ENCODE measurements at regions not wholly inside any gene's neighbourhood (a gene's known extent, or its start where the extent isn't known, plus 50 kb on each side); places are given as distances from the start of the nearest gene placed in this dataset.

- no peak for DNase-seq
These were observed 1229.2 kb downstream of the ADGRL3 start for GRCh38 chr4:62429297-62429696.

DNA sequence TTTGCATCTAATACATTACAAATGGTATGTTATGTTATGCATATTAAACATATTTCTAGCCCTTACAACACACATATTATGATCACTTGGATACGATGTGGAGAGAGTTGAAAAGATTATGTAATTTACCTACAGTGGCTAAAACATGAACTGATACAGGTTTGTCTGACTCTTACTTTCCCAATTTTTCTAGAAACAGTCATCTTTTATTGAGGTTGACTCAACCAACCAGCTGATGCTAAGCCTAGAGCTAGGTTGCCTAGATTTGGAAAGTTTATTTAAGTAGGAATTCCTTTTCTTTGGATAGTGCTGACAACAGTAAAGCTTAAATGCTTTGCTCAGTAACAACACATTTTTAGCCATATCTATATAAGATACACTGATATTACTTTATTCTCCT, 1215.1 kb downstream of the ADGRL3 start:
- DNase-seq: no peak

- DNase-seq: no peak
These were observed 1214.4 kb downstream of the ADGRL3 start for GRCh38 chr4:62414563-62414962.

GRCh38 chr4:62410371-62411003, 1210.4 kb downstream of the ADGRL3 start:
- no peak for DNase-seq

DNA sequence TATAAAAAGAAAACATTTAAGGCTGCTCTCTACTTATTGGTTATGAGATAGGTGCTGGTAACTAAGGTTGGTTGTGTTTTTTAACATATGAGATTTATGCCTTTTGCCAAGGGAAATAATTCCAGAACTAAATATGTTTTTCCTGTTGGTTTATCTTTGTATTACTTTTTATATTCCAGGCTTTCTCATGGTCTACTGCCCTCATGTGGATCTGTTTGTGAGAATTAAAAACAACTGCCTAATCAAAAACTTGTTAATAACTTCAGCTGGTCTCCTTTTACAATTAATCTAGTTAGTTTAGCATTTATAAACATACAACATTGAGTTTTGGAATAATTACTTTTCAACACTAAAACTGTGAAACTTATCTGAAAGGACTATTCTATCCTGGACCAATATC, 1208.3 kb downstream of the ADGRL3 start:
- DNase-seq: no peak

GRCh38 chr4:62407534-62407933, 1207.4 kb downstream of the ADGRL3 start:
- no peak for DNase-seq

- no peak for DNase-seq
These were observed 1202.1 kb downstream of the ADGRL3 start for GRCh38 chr4:62402088-62402806.

DNA sequence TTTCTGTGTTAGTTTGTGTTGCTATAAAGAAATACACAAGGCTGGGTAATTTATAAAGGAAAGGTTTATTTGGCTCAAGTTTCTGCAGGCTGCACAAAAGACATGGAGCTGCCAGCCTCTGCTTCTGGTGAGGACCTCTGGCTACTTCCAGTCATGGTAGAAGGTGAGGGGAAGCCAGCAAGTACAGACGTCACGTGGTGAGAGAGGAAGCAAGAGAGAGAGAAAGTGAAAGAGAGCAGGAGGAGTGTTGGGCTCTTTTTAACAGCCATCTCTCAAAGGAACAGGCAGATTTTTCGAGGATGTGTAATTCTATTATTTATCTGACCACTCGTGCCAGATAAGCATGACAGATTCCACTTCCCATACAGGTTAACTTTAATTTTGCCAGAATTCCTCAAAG, 1199.1 kb downstream of the ADGRL3 start:
- no peak for DNase-seq

DNA sequence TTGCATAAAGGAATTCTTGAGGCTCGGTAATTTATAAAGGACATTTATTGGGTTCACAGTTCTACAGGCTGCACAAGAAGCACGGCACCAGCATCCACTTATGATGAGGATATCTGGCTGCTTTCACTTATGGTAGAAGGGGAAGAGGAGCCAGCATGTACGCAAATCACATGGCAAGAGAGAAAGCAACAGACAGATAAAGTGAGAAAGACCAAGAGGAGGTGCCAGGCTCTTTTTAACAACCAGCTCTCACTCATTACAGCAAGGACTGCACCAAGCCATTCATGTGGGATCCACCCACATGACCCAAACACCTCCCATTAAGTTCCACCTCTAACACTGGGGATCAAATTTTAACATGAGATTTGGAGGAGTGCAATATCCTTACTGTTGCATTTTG, 1198.2 kb downstream of the ADGRL3 start:
- no peak for DNase-seq

- no peak for DNase-seq
These were observed 1194.6 kb downstream of the ADGRL3 start for GRCh38 chr4:62394766-62395165.

GRCh38 chr4:62387808-62388207, 1187.7 kb downstream of the ADGRL3 start:
- no peak for DNase-seq

- DNase-seq: no peak
These were observed 1177.6 kb downstream of the ADGRL3 start for GRCh38 chr4:62377700-62378099.

DNA sequence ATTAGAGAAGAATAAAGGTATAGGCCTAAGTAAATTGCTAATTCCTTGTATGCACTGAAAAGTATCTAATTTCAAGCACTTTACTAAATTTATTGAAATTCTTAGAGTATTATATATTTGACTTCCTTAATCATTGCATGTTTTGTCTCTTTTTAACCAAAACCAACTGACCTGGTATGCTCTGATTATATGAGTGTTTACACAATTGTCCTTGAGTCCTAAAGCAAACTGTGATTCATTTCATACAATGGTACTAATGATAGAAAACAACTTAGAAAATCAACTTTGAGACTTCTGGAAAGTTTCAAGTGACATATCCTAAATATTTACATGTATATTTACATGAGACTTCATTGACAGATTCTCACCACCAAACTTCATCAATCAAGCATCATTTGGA, 1177.1 kb downstream of the ADGRL3 start:
- DNase-seq: no peak

GRCh38 chr4:62366939-62367338, 1166.8 kb downstream of the ADGRL3 start:
- DNase-seq: no peak

- no peak for DNase-seq
These were observed 1160.0 kb downstream of the ADGRL3 start for GRCh38 chr4:62360156-62360545.

- no peak for DNase-seq
These were observed 1159.5 kb downstream of the ADGRL3 start for GRCh38 chr4:62359441-62360155.

DNA sequence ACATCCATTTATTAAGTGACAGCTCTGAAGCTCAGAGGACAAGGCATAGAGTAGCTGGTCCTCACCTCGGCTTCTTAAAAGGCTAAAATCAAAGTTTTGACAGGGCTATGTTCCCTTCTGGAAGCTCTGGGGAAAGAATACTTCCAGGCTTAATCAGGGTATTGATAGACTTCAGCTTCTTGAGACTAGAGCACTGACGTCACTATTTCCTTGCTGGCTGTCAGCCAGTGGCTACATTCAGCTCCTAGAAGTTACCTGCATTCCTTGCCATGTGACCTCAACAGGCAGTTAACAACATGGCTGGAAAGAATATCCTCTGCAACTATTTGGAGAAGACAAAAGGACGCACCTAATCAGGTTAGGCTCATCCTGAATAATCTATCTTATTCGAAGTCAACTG, 1144.8 kb downstream of the ADGRL3 start:
- no peak for DNase-seq

- DNase-seq: no peak
These were observed 1144.3 kb downstream of the ADGRL3 start for GRCh38 chr4:62344474-62344873.

DNA sequence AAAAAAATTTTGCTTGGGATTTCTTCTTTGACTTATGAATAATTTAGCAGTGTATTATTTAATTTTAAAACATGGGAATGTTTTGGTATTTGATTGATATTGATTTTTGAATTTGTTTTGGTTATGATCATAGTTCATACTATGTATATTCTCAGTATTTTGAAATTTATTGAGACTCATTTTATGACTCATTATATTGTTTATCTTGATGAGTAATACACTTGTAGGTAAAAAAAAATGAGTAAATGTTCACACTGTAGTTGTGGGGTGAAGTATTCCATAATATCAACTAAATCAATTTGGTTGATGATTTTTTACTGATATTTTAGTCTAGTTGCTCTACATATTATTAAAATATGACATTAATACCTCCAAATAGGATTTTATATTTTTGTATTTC, 1142.2 kb downstream of the ADGRL3 start:
- no peak for DNase-seq

- peak; percentile 7 for DNase-seq
These were observed 1128.4 kb downstream of the ADGRL3 start for GRCh38 chr4:62328526-62328925.

- DNase-seq: no peak
These were observed 1127.6 kb downstream of the ADGRL3 start for GRCh38 chr4:62327612-62328297.

DNA sequence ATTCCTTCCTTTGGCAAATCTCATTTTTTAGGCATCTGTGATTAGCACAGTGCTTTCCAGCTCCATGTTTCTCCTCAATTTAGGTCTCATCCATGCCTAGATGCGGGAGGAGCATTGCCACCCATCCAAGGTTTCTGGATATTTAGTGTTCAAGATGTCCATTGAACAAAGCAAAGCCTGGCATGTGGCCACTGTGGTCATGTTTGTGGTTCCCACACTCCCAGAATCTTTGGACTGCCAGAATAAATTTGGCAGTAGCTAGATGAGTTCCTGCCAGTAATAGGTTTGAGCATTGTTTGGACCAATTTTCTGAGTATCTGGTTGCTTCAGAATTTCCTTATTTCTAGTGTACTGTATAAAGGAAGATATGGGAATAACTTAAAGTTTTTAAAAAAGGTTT, 1124.1 kb downstream of the ADGRL3 start:
- no peak for DNase-seq

GRCh38 chr4:62320612-62321011, 1120.5 kb downstream of the ADGRL3 start:
- DNase-seq: no peak
